Ovary (tissue), 7 donors: ENCODE measurements at regions not wholly inside any gene's neighbourhood (a gene's known extent, or its start where the extent isn't known, plus 50 kb on each side); places are given as distances from the start of the nearest gene placed in this dataset.

Experiments
- DNase-seq, 5 donors: peaks; one replicate each; pipeline ENCODE4 v3.0.0-alpha.2; 2019 to 2020
- H3K27ac ChIP-seq, 2 donors: fragments of 200-600 bp; one replicate each; pipeline versions ENCODE4 v1.5.1 to v1.8.0; 2019 to 2022
- H3K27me3 ChIP-seq: fragments of 200-600 bp; one replicate; pipeline ENCODE4 v1.8.0; 2022
- H3K36me3 ChIP-seq: fragments of 200-600 bp; sonication (generic); one replicate; pipeline ENCODE4 v1.5.1; 2019
- H3K4me1 ChIP-seq: one replicate; pipeline ENCODE4 v1.8.1; 2013; ENCODE audit warnings: mild to moderate bottlenecking, moderate library complexity; ENCODE audit not compliant: insufficient read depth
- H3K4me3 ChIP-seq: fragments of 200-600 bp; sonication (generic); one replicate; pipeline ENCODE4 v1.5.1; 2017
- H3K9me3 ChIP-seq, 2 donors: fragments of 200-600 bp in 1 of 2; sonication (generic) in 1 of 2; one replicate each; pipeline versions ENCODE4 v1.5.1 to v1.8.1; 2013 to 2019; ENCODE audit warnings: mild to moderate bottlenecking in 1 of 2, moderate library complexity in 1 of 2
- CTCF ChIP-seq, 3 donors: fragments of 450-650 bp in 2 of 3; fragments of 200-600 bp in 1 of 3; IDR thresholded peaks; one replicate each; pipeline versions ENCODE4 v1.5.1 to v1.8.0; 2016 to 2022; ENCODE audit warnings: antibody characterized with exemption in 3 of 3, mild to moderate bottlenecking in 1 of 3
- EP300 ChIP-seq: sonication (generic); formaldehyde crosslinking; IDR thresholded peaks from one replicate; pipeline ENCODE4 v1.6.1; 2017; ENCODE audit warnings: antibody characterized with exemption
- POLR2A ChIP-seq: fragments of 450-650 bp; IDR thresholded peaks from one replicate; pipeline ENCODE4 v1.6.1; 2017; ENCODE audit warnings: antibody characterized with exemption, mild to moderate bottlenecking, moderate library complexity
- whole genome bisulfite sequencing, 3 donors: extraction: QIAGEN DNeasy Blood & Tissue Kit in 1 of 3; methylation state at CpG; one replicate each; pipeline versions ENCODE4 v1.1.5 to v1.1.7; 2013 to 2017; 5-methylcytosine and 5-hydroxymethylcytosine counted together
- intact Hi-C, 4 donors: fragments of 100-400 bp; cut with DNase I; formaldehyde crosslinking; loops; one replicate each; pipeline versions ENCODE4 v1.11.0 to v1.15.1; 2022 to 2023
- donor health status: DM: no; HTN: no; CAD: no; lungs with moderate emphysema.
- donor health status: DM: no; HTN: no; CAD: no.
- donor health status: Bipolar disorder and iron deficiency.
- donor health status: DM: no; HTN: no; CAD: no.
- donor health status: DM: yes; HTN: yes; CAD: no.

DNA sequence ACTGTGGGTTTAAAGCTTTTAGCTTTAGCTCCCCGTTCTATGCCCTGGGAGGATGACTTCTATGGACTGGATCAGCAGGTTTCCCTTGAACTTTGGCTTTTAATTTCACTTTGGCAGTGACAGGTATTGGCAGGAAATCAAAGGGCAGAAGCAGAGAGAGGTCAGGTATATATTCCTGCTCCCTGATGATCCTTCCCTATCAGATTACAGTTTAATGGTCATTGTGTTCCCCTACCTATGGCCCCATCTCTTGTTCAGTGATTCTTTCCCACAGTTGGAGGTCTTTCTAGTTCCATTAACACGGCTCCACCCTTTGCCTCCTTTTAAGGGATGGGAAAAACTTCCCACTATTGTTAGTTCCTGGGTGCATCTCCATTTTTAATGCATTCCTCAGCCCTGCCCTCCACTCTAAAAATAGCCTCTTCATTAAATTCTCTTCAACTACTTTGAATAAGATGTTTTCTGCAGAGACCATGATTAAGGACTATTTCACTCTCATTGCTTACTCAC lies 107.8 kb upstream of the TMEM47 start:
- 55 to 62% (median 55%) methylated on average over 2 of the region's 2 CpGs for WGBS, 3 donors
- Histone ChIP-seq H3K4me1 (no peaks in the 10 kb centered on the region), H3K9me3 (no peaks in the 10 kb centered on the region), H3K27me3 (no peaks in the 10 kb centered on the region), H3K27ac (no peak overlapping the region), H3K36me3 (no peaks in the 10 kb centered on the region), H3K4me3 (no peak overlapping the region)
- TF ChIP-seq EP300 (no peak), CTCF (IDR thresholded peaks at IDR 0.05) (no peak), POLR2A (no peak)
- intact Hi-C loops = no loop called here
- DNase-seq = no peak

DNA sequence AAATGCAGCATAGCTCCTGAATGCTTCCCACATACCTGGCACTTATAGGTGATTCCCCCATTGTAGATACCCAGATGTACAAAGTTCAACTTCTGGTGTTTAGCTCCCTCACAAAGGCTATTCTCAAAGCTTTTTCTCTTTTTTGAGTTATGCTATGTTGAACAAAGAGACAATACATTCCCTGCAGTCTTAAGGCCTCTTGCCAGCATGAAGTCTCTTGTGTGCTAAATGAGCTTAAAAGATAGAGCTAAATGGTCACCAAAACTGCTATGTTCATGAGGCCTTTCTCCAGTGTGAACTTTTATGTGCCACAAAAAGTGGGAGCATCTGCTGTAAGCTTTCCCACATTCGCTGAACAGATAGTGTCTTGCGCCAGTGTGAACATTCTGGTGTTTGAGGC lies 111.2 kb upstream of the TMEM47 start:
- H3K36me3 ChIP-seq = no peaks in the 10 kb centered on the region
- TF ChIP-seq CTCF (IDR thresholded peaks at IDR 0.05) (no peak), POLR2A (no peak), EP300 (no peak)
- H3K27me3 ChIP-seq = no peaks in the 10 kb centered on the region
- no peaks in the 10 kb centered on the region for H3K4me1 ChIP-seq
- no peak overlapping the region for H3K4me3 ChIP-seq
- WGBS, 3 donors = 90 to 94% (median 92%) methylated on average over 2 of the region's 2 CpGs
- DNase-seq = no peak
- no peak overlapping the region for H3K27ac ChIP-seq
- intact Hi-C loops = no loop called here
- H3K9me3 ChIP-seq = no peaks in the 10 kb centered on the region

DNA sequence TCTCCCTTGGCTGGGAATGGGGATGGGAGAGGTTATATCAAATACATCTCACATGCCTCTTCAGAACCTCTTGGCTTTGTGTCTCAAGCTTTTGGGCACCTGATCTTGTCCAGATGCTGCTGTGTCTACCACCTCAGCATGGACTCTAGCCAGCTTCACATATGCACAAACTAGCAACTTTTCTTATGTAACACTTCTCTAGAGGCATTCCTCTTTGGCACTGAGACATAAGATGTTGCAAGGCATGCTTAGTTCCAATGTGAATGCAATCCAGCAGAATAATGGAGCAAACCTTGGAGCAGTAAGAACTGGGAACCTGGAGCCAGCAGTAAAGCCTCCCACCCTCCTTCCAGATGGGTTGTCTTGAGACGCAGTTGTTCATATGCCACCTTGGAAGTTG lies 113.4 kb upstream of the TMEM47 start:
- no peaks in the 10 kb centered on the region for H3K4me1 ChIP-seq
- TF ChIP-seq EP300 = no peak
- TF ChIP-seq POLR2A = no peak
- TF ChIP-seq CTCF (IDR thresholded peaks at IDR 0.05) = no peak
- H3K36me3 ChIP-seq = no peaks in the 10 kb centered on the region
- H3K9me3 ChIP-seq = no peaks in the 10 kb centered on the region
- H3K27me3 ChIP-seq = no peaks in the 10 kb centered on the region
- DNase-seq = no peak
- no peak overlapping the region for H3K27ac ChIP-seq
- H3K4me3 ChIP-seq = no peak overlapping the region
- intact Hi-C loops = no loop called here
- 74 to 88% (median 79%) methylated on average over 1 of the region's 1 CpG for WGBS, 3 donors

GRCh38 chrX:34778916-34779315 lies 121.8 kb upstream of the TMEM47 start:
- no peak overlapping the region for H3K4me3 ChIP-seq
- H3K36me3 ChIP-seq = no peaks in the 10 kb centered on the region
- intact Hi-C loops = no loop called here
- 75 to 82% (median 75%) methylated on average over 2 of the region's 2 CpGs for WGBS, 3 donors
- H3K4me1 ChIP-seq = no peaks in the 10 kb centered on the region
- no peak overlapping the region for H3K27ac ChIP-seq
- TF ChIP-seq EP300 (no peak), POLR2A (no peak), CTCF (IDR thresholded peaks at IDR 0.05) (no peak)
- no peak for DNase-seq
- H3K9me3 ChIP-seq = no peaks in the 10 kb centered on the region
- no peaks in the 10 kb centered on the region for H3K27me3 ChIP-seq

GRCh38 chrX:34790026-34790425 lies 132.9 kb upstream of the TMEM47 start:
- no peak overlapping the region for H3K4me3 ChIP-seq
- no peak for DNase-seq
- H3K4me1 ChIP-seq = no peaks in the 10 kb centered on the region
- H3K27ac ChIP-seq = no peak overlapping the region
- 66 to 84% (median 77%) methylated on average over 1 of the region's 1 CpG for WGBS, 3 donors
- H3K9me3 ChIP-seq = no peaks in the 10 kb centered on the region
- H3K36me3 ChIP-seq = no peaks in the 10 kb centered on the region
- H3K27me3 ChIP-seq = no peaks in the 10 kb centered on the region
- no peak for TF ChIP-seq POLR2A
- TF ChIP-seq CTCF (IDR thresholded peaks at IDR 0.05) = no peak
- TF ChIP-seq EP300 = no peak
- intact Hi-C loops = no loop called here
